Esophagus muscularis mucosa (tissue), 4 donors: ENCODE measurements at regions not wholly inside any gene's neighbourhood (a gene's known extent, or its start where the extent isn't known, plus 50 kb on each side); places are given as distances from the start of the nearest gene placed in this dataset.

Source experiments
- DNase-seq: peaks from one replicate; pipeline ENCODE4 v3.0.0-alpha.2; 2017; ENCODE audit errors: extremely low spot score
- H3K27ac ChIP-seq, 4 donors: fragments of 200-600 bp; sonication (generic); replicated peaks in 1 of 4; 1 replicate in 3 of 4; 2 replicates in 1 of 4; pipeline ENCODE4 v1.5.1; 2016 to 2019; ENCODE audit warnings: mild to moderate bottlenecking in 1 of 4
- H3K27me3 ChIP-seq, 4 donors: fragments of 200-600 bp; sonication (generic); one replicate each; pipeline versions ENCODE4 v1.5.1 to v1.6.0; 2016 to 2019
- H3K36me3 ChIP-seq, 4 donors: fragments of 200-600 bp; sonication (generic); one replicate each; pipeline ENCODE4 v1.5.1; 2016 to 2019
- H3K4me1 ChIP-seq, 4 donors: fragments of 200-600 bp; sonication (generic); one replicate each; pipeline ENCODE4 v1.5.1; 2016 to 2019
- H3K4me3 ChIP-seq, 4 donors: fragments of 200-600 bp; sonication (generic); 1 replicate in 2 of 4; 2 replicates in 2 of 4; pipeline ENCODE4 v1.5.1; 2016 to 2019; ENCODE audit warnings: mild to moderate bottlenecking in 4 of 4, moderate library complexity in 1 of 4
- H3K9me3 ChIP-seq, 4 donors: fragments of 200-600 bp; sonication (generic); 1 replicate in 3 of 4; 2 replicates in 1 of 4; pipeline ENCODE4 v1.5.1; 2016 to 2019
- CTCF ChIP-seq, 3 experiments: fragments of 200-600 bp in 2 of 3; fragments of 450-650 bp in 1 of 3; sonication (generic) in 2 of 3; IDR thresholded peaks; one replicate each; pipeline ENCODE4 v1.5.1; 2017 to 2019; ENCODE audit warnings: antibody characterized with exemption in 3 of 3, mild to moderate bottlenecking in 2 of 3, moderate library complexity in 1 of 3
- EP300 ChIP-seq: sonication (generic); formaldehyde crosslinking; IDR thresholded peaks from one replicate; pipeline ENCODE4 v1.6.1; 2017; ENCODE audit warnings: antibody characterized with exemption
- POLR2A ChIP-seq: fragments of 450-650 bp; IDR thresholded peaks from one replicate; pipeline ENCODE4 v1.6.1; 2017; ENCODE audit warnings: antibody characterized with exemption, moderate library complexity, mild to moderate bottlenecking, low read depth
- POLR2AphosphoS5 ChIP-seq, 2 donors: sonication (generic); formaldehyde crosslinking; IDR thresholded peaks; one replicate each; pipeline ENCODE4 v1.6.1; 2017; ENCODE audit warnings: antibody characterized with exemption in 2 of 2
- WGBS: methylation state at CpG from one replicate; pipeline ENCODE4 v1.1.5; 2018; 5-methylcytosine and 5-hydroxymethylcytosine counted together
- intact Hi-C: fragments of 100-400 bp; cut with DNase I; formaldehyde crosslinking; loops from one replicate; pipeline ENCODE4 v1.15.1; 2023

- intact Hi-C loops: no loop called here
- Histone ChIP-seq H3K4me1 (no peaks in the 10 kb centered on the region), H3K4me3 (no peak overlapping the region), H3K9me3 (no peaks in the 10 kb centered on the region), H3K27ac (no peak overlapping the region), H3K27me3 (no peaks in the 10 kb centered on the region), H3K36me3 (no peaks in the 10 kb centered on the region)
- TF ChIP-seq POLR2AphosphoS5 (IDR thresholded peaks at IDR 0.05): no peak
- TF ChIP-seq POLR2A: no peak
- no peak for TF ChIP-seq CTCF (IDR thresholded peaks at IDR 0.05)
- no peak for TF ChIP-seq EP300
- WGBS: 90% methylated on average over 5 of the region's 5 CpGs
- DNase-seq: no peak
Observed at GRCh38 chr5:164578401-164578800, 1073.0 kb downstream of the MAT2B start.

- 60% methylated on average over 2 of the region's 2 CpGs for WGBS
- no peak for DNase-seq
- H3K36me3 ChIP-seq: no peaks in the 10 kb centered on the region
- intact Hi-C loops: no loop called here
- no peaks in the 10 kb centered on the region for H3K4me1 ChIP-seq
- H3K27ac ChIP-seq: no peak overlapping the region
- no peaks in the 10 kb centered on the region for H3K27me3 ChIP-seq
- no peak for TF ChIP-seq EP300
- TF ChIP-seq CTCF (IDR thresholded peaks at IDR 0.05): no peak
- no peak for TF ChIP-seq POLR2AphosphoS5 (IDR thresholded peaks at IDR 0.05)
- TF ChIP-seq POLR2A: no peak
- H3K4me3 ChIP-seq: no peak overlapping the region
- H3K9me3 ChIP-seq: no peaks in the 10 kb centered on the region
Observed at GRCh38 chr5:164578911-164579310, 1073.5 kb downstream of the MAT2B start.

DNA sequence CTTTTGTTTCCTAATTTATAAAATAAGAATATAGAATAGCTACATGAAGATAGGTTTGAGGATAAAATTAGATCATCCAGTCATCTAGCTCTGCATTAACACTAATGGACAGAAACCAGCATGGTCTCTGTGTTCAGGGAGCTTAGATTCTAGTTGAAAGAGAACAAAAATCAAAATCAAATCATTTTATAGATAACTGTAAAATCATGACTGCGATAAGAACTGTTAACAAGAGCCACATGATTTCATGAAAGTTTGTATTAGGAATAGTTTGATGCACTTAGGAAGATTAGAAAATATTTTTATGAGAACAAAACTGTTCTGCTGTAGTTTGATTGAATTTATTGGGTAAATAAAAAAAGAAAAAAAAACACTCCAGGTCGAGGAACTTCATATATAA, 1074.7 kb downstream of the MAT2B start:
- Histone ChIP-seq H3K36me3 (no peaks in the 10 kb centered on the region), H3K4me1 (no peaks in the 10 kb centered on the region), H3K27me3 (no peaks in the 10 kb centered on the region), H3K4me3 (no peak overlapping the region), H3K9me3 (no peaks in the 10 kb centered on the region), H3K27ac (no peak overlapping the region)
- intact Hi-C loops: no loop called here
- 72% methylated on average over 2 of the region's 2 CpGs for WGBS
- DNase-seq: no peak
- TF ChIP-seq CTCF (IDR thresholded peaks at IDR 0.05) (no peak), POLR2AphosphoS5 (IDR thresholded peaks at IDR 0.05) (no peak), POLR2A (no peak)

DNA sequence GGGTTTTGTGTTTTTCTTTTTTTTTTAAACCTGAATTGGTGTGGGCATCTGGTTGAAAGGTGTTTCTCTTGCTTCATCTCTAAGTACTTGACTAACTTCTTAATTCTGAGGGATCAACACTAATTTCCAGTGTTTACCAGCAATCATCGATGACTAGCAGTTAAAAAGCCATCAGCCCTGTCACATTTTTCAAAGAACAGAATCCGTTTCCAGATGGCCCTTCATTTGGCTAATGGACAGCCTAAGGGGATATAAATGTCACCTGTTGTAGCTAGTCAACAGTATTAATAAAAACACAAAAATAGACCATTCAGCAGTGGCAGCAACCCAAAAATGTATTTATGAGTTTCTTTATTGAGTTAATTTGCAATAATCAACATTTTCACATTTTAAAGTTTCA, 1076.5 kb downstream of the MAT2B start:
- DNase-seq: no peak
- intact Hi-C loops: no loop called here
- H3K27me3 ChIP-seq: no peaks in the 10 kb centered on the region
- TF ChIP-seq POLR2AphosphoS5 (IDR thresholded peaks at IDR 0.05): no peak
- no peak for TF ChIP-seq EP300
- no peak for TF ChIP-seq POLR2A
- no peak overlapping the region for H3K4me3 ChIP-seq
- no peak overlapping the region for H3K27ac ChIP-seq
- no peaks in the 10 kb centered on the region for H3K36me3 ChIP-seq
- no peaks in the 10 kb centered on the region for H3K4me1 ChIP-seq
- H3K9me3 ChIP-seq: no peaks in the 10 kb centered on the region
- WGBS: 70% methylated on average over 2 of the region's 2 CpGs

DNA sequence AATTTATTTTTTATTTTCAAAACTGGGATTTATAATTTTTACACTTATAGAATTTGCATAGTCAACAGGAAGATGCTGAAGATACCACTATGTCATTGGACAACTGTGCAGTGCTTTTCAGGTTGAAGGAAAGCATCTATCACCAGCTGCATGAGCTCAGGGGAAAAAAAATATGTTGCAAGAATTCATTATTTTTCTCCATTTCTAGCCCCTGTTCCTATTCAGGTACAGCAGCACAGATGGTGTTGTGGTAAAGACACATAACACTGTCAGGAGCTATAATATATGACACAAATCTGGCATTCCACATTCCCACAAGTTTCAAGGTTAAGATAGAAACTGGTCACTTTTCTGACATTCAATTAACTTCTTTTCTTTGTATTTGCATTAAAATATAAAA, 1088.6 kb downstream of the MAT2B start:
- no peak for DNase-seq
- H3K36me3 ChIP-seq: no peaks in the 10 kb centered on the region
- intact Hi-C loops: no loop called here
- H3K9me3 ChIP-seq: no peaks in the 10 kb centered on the region
- H3K27ac ChIP-seq: no peak overlapping the region
- no peak overlapping the region for H3K4me3 ChIP-seq
- H3K4me1 ChIP-seq: no peaks in the 10 kb centered on the region
- H3K27me3 ChIP-seq: no peaks in the 10 kb centered on the region
- TF ChIP-seq POLR2A (no peak), CTCF (IDR thresholded peaks at IDR 0.05) (no peak), POLR2AphosphoS5 (IDR thresholded peaks at IDR 0.05) (no peak), EP300 (no peak)
